ENCODE measurements at regions not wholly inside any gene's neighbourhood (a gene's known extent, or its start where the extent isn't known, plus 50 kb on each side); places are given as distances from the start of the nearest gene placed in this dataset.

DNA sequence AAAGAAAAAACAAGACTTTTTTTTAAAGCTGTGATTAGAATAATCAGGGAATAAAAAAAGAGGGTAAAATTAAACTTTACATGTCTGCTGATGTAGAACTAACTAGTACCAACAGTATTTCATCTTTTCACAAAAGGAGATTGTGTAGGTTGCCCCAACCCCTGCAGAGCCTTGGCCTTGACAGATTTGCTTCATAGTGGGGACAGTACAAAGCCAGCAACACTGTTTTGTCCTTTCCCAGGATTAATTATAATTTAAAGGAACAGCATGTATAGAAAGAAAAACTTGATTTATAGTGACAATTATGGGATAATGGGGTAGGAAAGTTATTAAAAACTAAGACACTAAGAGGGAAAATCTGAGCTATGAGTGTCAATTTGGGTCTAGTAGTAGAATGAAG lies 604.0 kb downstream of the GALC start:
- TF ChIP-seq EZH2 (IDR thresholded peaks at IDR 0.05; ENCODE audit: borderline replicate concordance), result no peak
- TF ChIP-seq, protein P1, sequence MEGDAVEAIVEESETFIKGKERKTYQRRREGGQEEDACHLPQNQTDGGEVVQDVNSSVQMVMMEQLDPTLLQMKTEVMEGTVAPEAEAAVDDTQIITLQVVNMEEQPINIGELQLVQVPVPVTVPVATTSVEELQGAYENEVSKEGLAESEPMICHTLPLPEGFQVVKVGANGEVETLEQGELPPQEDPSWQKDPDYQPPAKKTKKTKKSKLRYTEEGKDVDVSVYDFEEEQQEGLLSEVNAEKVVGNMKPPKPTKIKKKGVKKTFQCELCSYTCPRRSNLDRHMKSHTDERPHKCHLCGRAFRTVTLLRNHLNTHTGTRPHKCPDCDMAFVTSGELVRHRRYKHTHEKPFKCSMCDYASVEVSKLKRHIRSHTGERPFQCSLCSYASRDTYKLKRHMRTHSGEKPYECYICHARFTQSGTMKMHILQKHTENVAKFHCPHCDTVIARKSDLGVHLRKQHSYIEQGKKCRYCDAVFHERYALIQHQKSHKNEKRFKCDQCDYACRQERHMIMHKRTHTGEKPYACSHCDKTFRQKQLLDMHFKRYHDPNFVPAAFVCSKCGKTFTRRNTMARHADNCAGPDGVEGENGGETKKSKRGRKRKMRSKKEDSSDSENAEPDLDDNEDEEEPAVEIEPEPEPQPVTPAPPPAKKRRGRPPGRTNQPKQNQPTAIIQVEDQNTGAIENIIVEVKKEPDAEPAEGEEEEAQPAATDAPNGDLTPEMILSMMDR (IDR thresholded peaks at IDR 0.05; ENCODE audit: poor library complexity), result no peak
- no peak for TF ChIP-seq EZH2phosphoT487 (IDR thresholded peaks at IDR 0.05; ENCODE audit: low read depth, severe bottlenecking, unreplicated experiment)

Measured in hepatocyte (in vitro differentiated cells).